ENCODE measurements at regions not wholly inside any gene's neighbourhood (a gene's known extent, or its start where the extent isn't known, plus 50 kb on each side); places are given as distances from the start of the nearest gene placed in this dataset.

DNA sequence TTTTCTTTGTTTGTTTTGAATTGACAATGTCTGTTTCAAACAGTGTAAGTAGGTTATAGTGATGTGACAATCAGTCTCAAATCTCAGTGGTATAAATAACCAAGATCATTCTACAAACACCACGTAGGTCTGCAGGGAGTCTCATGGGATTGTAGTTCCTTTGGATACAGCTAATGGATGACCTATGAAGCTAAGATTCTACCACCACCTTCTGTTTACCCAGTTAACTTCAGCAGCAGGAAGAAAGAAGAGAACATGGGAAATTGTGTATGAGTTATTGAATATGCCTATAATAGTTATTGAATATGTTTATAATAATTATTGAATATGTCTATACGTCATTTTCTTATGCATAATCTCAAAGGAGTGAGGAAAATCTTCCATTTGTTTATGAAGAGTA lies 63.9 kb upstream of the SLITRK5 start:
- H3K18ac ChIP-seq (ENCODE audit: insufficient read length, low read depth, low read length) = no peak overlapping the region

More for the DNA sequence above, 63.9 kb upstream of the SLITRK5 start:
- WGBS (ENCODE audit: extremely low coverage, insufficient read length, low lambda C conversion rate) = no CpG with 5 or more reads among the region's 2 CpGs
- Mint-ChIP-seq H3K27me3 (ENCODE audit: low read depth) (no peaks in the 10 kb centered on the region; the same call in 1 of the 2 replicates), H3K4me1 (no peaks in the 10 kb centered on the region), H3K4me3 (no peak overlapping the region), H3K27ac (no peak overlapping the region), H3K9me3 (peaks cover 6 to 8% of the 10 kb centered on the region in 2 experiments; a peak in 4 of 5 replicates), H3K36me3 (ENCODE audit: insufficient read depth in 1 of 3, low read depth in 3 of 3) (0 out of 7 replicates have a peak, but pooled peaks cover 0 to 3% (median 0%) of the 10 kb centered on the region in 3 experiments)
- Histone ChIP-seq H3K27me3 (ENCODE audit: insufficient read depth, low read length) (no peaks in the 10 kb centered on the region), H2BK12ac (ENCODE audit: insufficient read length, low read depth, low read length) (no peak overlapping the region), H2AFZ (ENCODE audit: low read length) (no peak overlapping the region), H2BK20ac (ENCODE audit: low read depth, low read length, poor library complexity, severe bottlenecking) (no peak overlapping the region), H3K14ac (ENCODE audit: insufficient read depth, low read length) (no peak overlapping the region), H3K4me1 (ENCODE audit: insufficient read depth, low read length) (no peaks in the 10 kb centered on the region), H3K79me1 (ENCODE audit: insufficient read depth, low read depth, low read length, poor library complexity, severe bottlenecking) (no peaks in the 10 kb centered on the region), H2BK15ac (ENCODE audit: low read depth, low read length) (no peak overlapping the region), H2BK120ac (ENCODE audit: low read depth, low read length, poor library complexity, severe bottlenecking) (no peak overlapping the region), H4K20me1 (ENCODE audit: control insufficient read depth, insufficient read depth, insufficient read length) (no peaks in the 10 kb centered on the region), H3K9me3 (ENCODE audit: control insufficient read depth, low read depth, low read length) (no peaks in the 10 kb centered on the region), H3K4me2 (ENCODE audit: insufficient read depth, insufficient read length, low read length) (no peak overlapping the region), H3K56ac (ENCODE audit: insufficient read length, low read depth, low read length) (no peak overlapping the region), H3T11ph (ENCODE audit: low read length) (no peak overlapping the region), H3K23ac (ENCODE audit: insufficient read length, low read depth, low read length) (no peak overlapping the region), H3K9ac (ENCODE audit: extremely low read depth, insufficient read length, low read length) (no peak overlapping the region), H3K4ac (ENCODE audit: low read depth, low read length) (no peak overlapping the region), H2AK5ac (ENCODE audit: insufficient read length, low read length) (no peak overlapping the region), H4K8ac (replicated peaks; ENCODE audit: insufficient read length, low read depth, low read length) (no peak overlapping the region), H2BK5ac (ENCODE audit: insufficient read length, low read length) (no peak overlapping the region), H3K27ac (ENCODE audit: insufficient read length, low read depth, low read length) (no peak overlapping the region), H4K91ac (ENCODE audit: insufficient read length, low read depth, low read length) (no peak overlapping the region), H3K23me2 (ENCODE audit: insufficient read length, low read depth, low read length, poor library complexity, severe bottlenecking) (no peaks in the 10 kb centered on the region), H3K79me2 (ENCODE audit: insufficient read depth, low read length) (no peaks in the 10 kb centered on the region), H4K5ac (ENCODE audit: insufficient read length, low read depth, low read length) (no peak overlapping the region)
- no peak for TF ChIP-seq CTCF (conservative IDR thresholded peaks at IDR 0.05)
- no peak for DNase-seq

Data from H9 (cell line).